HEK293 (cell line): ENCODE measurements at regions not wholly inside any gene's neighbourhood (a gene's known extent, or its start where the extent isn't known, plus 50 kb on each side); places are given as distances from the start of the nearest gene placed in this dataset.

Experiments used
- CTCF ChIP-seq: fragments of 450-650 bp; formaldehyde crosslinking; IDR thresholded peaks from 2 replicates; pipeline ENCODE4 v1.5.1; 2016; ENCODE audit warnings: missing biosample characterization, missing genetic modification characterization
- KLF9 ChIP-seq: fragments of 450-650 bp; formaldehyde crosslinking; IDR thresholded peaks from 2 replicates; pipeline ENCODE4 v1.5.1; 2016; ENCODE audit warnings: missing biosample characterization, missing genetic modification characterization, low read depth
- ZBTB7A ChIP-seq: fragments of 450-650 bp; formaldehyde crosslinking; IDR thresholded peaks from 2 replicates; pipeline ENCODE4 v1.5.1; 2016; ENCODE audit warnings: low read depth, missing biosample characterization, missing genetic modification characterization
- ZNF274 ChIP-seq, 2 experiments: fragments of 200-500 bp in 1 of 2; fragments of 450-650 bp in 1 of 2; sonication (Bioruptor generic) in 1 of 2; formaldehyde crosslinking in 1 of 2; IDR thresholded peaks; 2 replicates each; pipeline versions ENCODE4 v1.5.1 to v1.6.1; 2014 to 2016; ENCODE audit warnings: borderline replicate concordance in 1 of 2, inconsistent platforms in 1 of 2, low read length in 1 of 2, missing biosample characterization in 1 of 2, missing genetic modification characterization in 1 of 2
- ZNF362 ChIP-seq: fragments of 450-650 bp; formaldehyde crosslinking; IDR thresholded peaks from 2 replicates; pipeline ENCODE4 v1.5.1; 2016; ENCODE audit warnings: missing biosample characterization, missing genetic modification characterization
- ZNF707 ChIP-seq: fragments of 450-650 bp; formaldehyde crosslinking; IDR thresholded peaks from 2 replicates; pipeline ENCODE4 v1.5.1; 2016; ENCODE audit warnings: missing biosample characterization, missing genetic modification characterization

GRCh38 chr5:73357576-73357975 is 91.0 kb downstream of the FOXD1 start:
- TF ChIP-seq ZNF707 (tag by site-specific recombination) (no peak), ZNF362 (no peak), KLF9 (tag by site-specific recombination) (no peak), ZBTB7A (tag by site-specific recombination) (no peak), ZNF274 (IDR thresholded peaks at IDR 0.05; ENCODE audit: low read length) (no peak), ZNF274 (tag by site-specific recombination; IDR thresholded peaks at IDR 0.05; ENCODE audit: borderline replicate concordance) (no peak), CTCF (tag by site-specific recombination) (no peak)
